H1 (cell line): ENCODE measurements at regions not wholly inside any gene's neighbourhood (a gene's known extent, or its start where the extent isn't known, plus 50 kb on each side); places are given as distances from the start of the nearest gene placed in this dataset.

Experiments used
- CTCF ChIA-PET: fragments of 300-600 bp; sonication (Branson Sonifier 250); formaldehyde crosslinking; loops from one replicate; lab custom pipeline; 2021; ENCODE audit not compliant: partially characterized antibody; lab: Charles Lee
- POLR2A ChIA-PET: fragments of 300-600 bp; sonication (Branson Sonifier 250); formaldehyde crosslinking; loops from one replicate; lab custom pipeline; 2021; ENCODE audit warnings: inconsistent platforms; ENCODE audit not compliant: partially characterized antibody; lab: Charles Lee
- DNase-seq, 2 experiments: peaks; one replicate each; pipeline versions ENCODE4 v3.0.0 to v3.0.0-alpha.2; 2010 to 2022; ENCODE audit warnings: low spot score in 2 of 2, low read depth in 1 of 2, mixed read lengths in 1 of 2
- FAIRE-seq: peaks from 2 replicates; lab custom pipeline; 2011; peaks lifted over from hg19 to GRCh38; lab: Jason Lieb, UNC
- H2AFZ ChIP-seq: 2 replicates; pipeline ENCODE4 v1.8.1; 2012; ENCODE audit warnings: low read length, inconsistent platforms
- H2AK5ac ChIP-seq: 2 replicates; pipeline ENCODE4 v1.6.1; 2013; ENCODE audit warnings: low read depth, low read length
- H2BK120ac ChIP-seq: replicated peaks from 2 replicates; pipeline ENCODE3; 2013; ENCODE audit warnings: low read depth, low read length, inconsistent platforms
- H2BK12ac ChIP-seq: 2 replicates; pipeline ENCODE4 v1.6.1; 2013; ENCODE audit warnings: low read depth, low read length
- H2BK15ac ChIP-seq: 2 replicates; pipeline ENCODE4 v1.6.1; 2013; ENCODE audit warnings: low read length
- H2BK20ac ChIP-seq: 2 replicates; pipeline ENCODE4 v1.6.1; 2013; ENCODE audit warnings: low read length
- H2BK5ac ChIP-seq: 2 replicates; pipeline ENCODE4 v1.6.1; 2013; ENCODE audit warnings: low read depth, low read length
- H3K14ac ChIP-seq: 2 replicates; pipeline ENCODE4 v1.6.1; 2013; ENCODE audit warnings: inconsistent platforms; ENCODE audit not compliant: insufficient read length
- H3K18ac ChIP-seq: 2 replicates; pipeline ENCODE4 v1.6.1; 2013; ENCODE audit warnings: low read length; ENCODE audit errors: extremely low read depth
- H3K23ac ChIP-seq: 2 replicates; pipeline ENCODE4 v1.6.1; 2013; ENCODE audit warnings: inconsistent platforms; ENCODE audit not compliant: insufficient read length
- H3K23me2 ChIP-seq: 2 replicates; pipeline ENCODE4 v1.6.1; 2013; ENCODE audit warnings: low read depth, low read length
- H3K27ac ChIP-seq: 2 replicates; pipeline ENCODE4 v1.6.1; 2011; ENCODE audit warnings: low read depth, low read length, inconsistent platforms
- H3K27me3 ChIP-seq, 4 experiments: replicated peaks in 1 of 4; 1 replicate in 1 of 4; 2 replicates in 3 of 4; pipeline versions ENCODE4 v1.6.1 to v1.8.1; 2011 to 2013; ENCODE audit warnings: low read length in 3 of 4, mild to moderate bottlenecking in 3 of 4, inconsistent platforms in 2 of 4, mixed read lengths in 2 of 4, moderate library complexity in 1 of 4; ENCODE audit not compliant: control insufficient read depth in 3 of 4, insufficient read depth in 3 of 4; ENCODE audit errors: extremely low read depth in 1 of 4
- H3K36me3 ChIP-seq, 4 experiments: 2 replicates each; pipeline versions ENCODE4 v1.6.1 to v1.8.1; 2011 to 2013; ENCODE audit warnings: mild to moderate bottlenecking in 4 of 4, low read length in 3 of 4, moderate library complexity in 2 of 4, control low read depth in 1 of 4, inconsistent platforms in 1 of 4; ENCODE audit not compliant: insufficient read depth in 4 of 4, control insufficient read depth in 2 of 4
- H3K4ac ChIP-seq: replicated peaks from 2 replicates; pipeline ENCODE3; 2013; ENCODE audit warnings: low read length, low read depth, mixed read lengths, inconsistent platforms; ENCODE audit not compliant: insufficient read length
- H3K4me1 ChIP-seq, 4 experiments: replicated peaks in 1 of 4; 1 replicate in 1 of 4; 2 replicates in 3 of 4; pipeline versions ENCODE4 v1.6.1 to v1.8.1; 2011 to 2013; ENCODE audit warnings: low read length in 3 of 4, inconsistent platforms in 2 of 4, mixed read lengths in 1 of 4; ENCODE audit not compliant: insufficient read depth in 4 of 4, control insufficient read depth in 3 of 4
- H3K4me2 ChIP-seq, 2 experiments: 2 replicates each; pipeline versions ENCODE4 v1.6.1 to v1.8.1; 2011 to 2013; ENCODE audit warnings: low read depth in 2 of 2, low read length in 2 of 2, control low read depth in 1 of 2, inconsistent platforms in 1 of 2, mild to moderate bottlenecking in 1 of 2; ENCODE audit not compliant: insufficient read depth in 1 of 2
- H3K4me3 ChIP-seq, 4 experiments: fragments of 200-600, 300-600 bp in 1 of 4; sonication (generic), shearing (Covaris generic), sonication (Bioruptor Twin) in 1 of 4; 2 replicates each; pipeline versions ENCODE4 v1.5.1 to v1.8.1; 2011 to 2016; ENCODE audit warnings: low read length in 4 of 4, low read depth in 3 of 4, control low read depth in 2 of 4, inconsistent platforms in 2 of 4, mild to moderate bottlenecking in 2 of 4, mixed read lengths in 1 of 4, moderate library complexity in 1 of 4; ENCODE audit not compliant: insufficient read depth in 2 of 4; ENCODE audit errors: extremely low read depth in 1 of 4
- H3K56ac ChIP-seq: replicated peaks from 2 replicates; pipeline ENCODE3; 2013; ENCODE audit warnings: low read depth, mild to moderate bottlenecking, mixed read lengths, low read length, inconsistent platforms; ENCODE audit not compliant: insufficient read length
- H3K79me1 ChIP-seq: 2 replicates; pipeline ENCODE4 v1.6.1; 2013; ENCODE audit warnings: low read depth, low read length, control low read depth
- H3K79me2 ChIP-seq, 2 experiments: 2 replicates each; pipeline versions ENCODE4 v1.6.1 to v1.8.1; 2012 to 2013; ENCODE audit warnings: low read length in 2 of 2, mild to moderate bottlenecking in 2 of 2, inconsistent platforms in 1 of 2; ENCODE audit not compliant: insufficient read depth in 2 of 2, control insufficient read depth in 1 of 2
- H3K9ac ChIP-seq, 4 experiments: replicated peaks in 1 of 4; 1 replicate in 1 of 4; 2 replicates in 3 of 4; pipeline versions ENCODE4 v1.6.1 to v1.8.1; 2011 to 2013; ENCODE audit warnings: low read depth in 3 of 4, low read length in 3 of 4, control low read depth in 2 of 4, mild to moderate bottlenecking in 2 of 4, moderate library complexity in 2 of 4, inconsistent platforms in 1 of 4; ENCODE audit errors: extremely low read depth in 1 of 4
- H3K9me3 ChIP-seq, 2 experiments: 2 replicates each; pipeline versions ENCODE4 v1.6.1 to v1.8.1; 2012 to 2013; ENCODE audit warnings: mild to moderate bottlenecking in 2 of 2, moderate library complexity in 2 of 2, control low read depth in 1 of 2, inconsistent platforms in 1 of 2, low read depth in 1 of 2, low read length in 1 of 2, mixed read lengths in 1 of 2; ENCODE audit not compliant: insufficient read depth in 2 of 2
- H4K20me1 ChIP-seq, 2 experiments: replicated peaks in 1 of 2; 2 replicates each; pipeline versions ENCODE3 to v1.8.1; 2011 to 2013; ENCODE audit warnings: inconsistent platforms in 2 of 2, low read length in 2 of 2, mild to moderate bottlenecking in 1 of 2; ENCODE audit not compliant: insufficient read depth in 2 of 2, control insufficient read depth in 1 of 2
- H4K5ac ChIP-seq: 2 replicates; pipeline ENCODE4 v1.6.1; 2013; ENCODE audit warnings: low read length, low read depth, mixed read lengths, inconsistent platforms; ENCODE audit not compliant: insufficient read length
- H4K8ac ChIP-seq: 2 replicates; pipeline ENCODE4 v1.8.0; 2013; ENCODE audit warnings: mild to moderate bottlenecking, moderate library complexity, low read length, inconsistent platforms; ENCODE audit not compliant: insufficient read depth; ENCODE audit errors: extremely low read depth
- H4K91ac ChIP-seq: replicated peaks from 2 replicates; pipeline ENCODE3; 2013; ENCODE audit warnings: low read length, mixed read lengths, inconsistent platforms; ENCODE audit not compliant: insufficient read length
- BRCA1 ChIP-seq: IDR thresholded peaks from 2 replicates; pipeline ENCODE4 v1.6.1; 2012; ENCODE audit warnings: low read depth, low read length, improper control_type of control experiment
- POU5F1 ChIP-seq: IDR thresholded peaks from 2 replicates; pipeline ENCODE4 v1.6.1; 2011; ENCODE audit warnings: low read depth, mild to moderate bottlenecking, low read length, moderate library complexity
- WGBS, 2 experiments: shearing (Covaris generic) in 1 of 2; methylation state at CpG; one replicate each; pipeline versions ENCODE4 v1.1.6 to v1.1.7; 2013 to 2015; ENCODE audit warnings: low lambda C conversion rate in 2 of 2, mixed read lengths in 2 of 2, inconsistent platforms in 1 of 2, low coverage in 1 of 2, missing lambda C conversion rate in 1 of 2; ENCODE audit not compliant: insufficient replicate concordance in 2 of 2, insufficient coverage in 1 of 2, insufficient read length in 1 of 2; ENCODE audit errors: extremely low coverage in 1 of 2, missing lambda C conversion rate in 1 of 2; 5-methylcytosine and 5-hydroxymethylcytosine counted together
- TF ChIP-seq, protein P1 (sequence below): IDR thresholded peaks from 2 replicates; pipeline ENCODE4 v1.6.1; 2012; ENCODE audit warnings: inconsistent platforms

DNA sequence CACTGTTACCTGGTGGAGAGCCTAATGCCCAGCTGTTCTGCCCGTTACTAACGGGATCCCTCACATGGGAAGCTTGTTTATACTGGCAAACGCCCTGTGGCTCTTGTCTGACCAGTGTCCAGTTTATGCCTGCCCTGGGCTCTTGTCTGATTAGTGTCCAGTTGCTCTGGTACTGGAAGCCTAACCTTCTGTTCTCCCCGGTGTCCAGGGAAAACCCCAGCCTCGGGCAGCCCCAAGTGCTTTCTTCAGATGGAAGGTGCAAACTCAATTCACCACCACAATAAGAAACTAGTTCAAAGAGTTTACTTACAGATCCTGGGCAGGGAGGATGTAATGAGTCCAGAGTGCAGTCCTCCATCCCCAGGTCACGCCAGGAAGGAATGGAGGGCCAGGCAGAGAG, 148.4 kb downstream of the TBXT start:
- no peaks in the 10 kb centered on the region for H3K23me2 ChIP-seq
- no peak overlapping the region for H2BK120ac ChIP-seq
- no peaks in the 10 kb centered on the region for H3K79me2 ChIP-seq
- H3K56ac ChIP-seq: no peak overlapping the region
- POLR2A ChIA-PET: no interaction called here
- no peak overlapping the region for H2AFZ ChIP-seq
- no peak overlapping the region for H2BK12ac ChIP-seq
- H3K79me1 ChIP-seq: no peaks in the 10 kb centered on the region
- no peaks in the 10 kb centered on the region for H3K27me3 ChIP-seq
- H3K9ac ChIP-seq: no peak overlapping the region
- 95% methylated on average over 6 of the region's 6 CpGs; no CpG with 5 or more reads in 1 of the 2 experiments for WGBS, 2 experiments
- no peak overlapping the region for H2BK20ac ChIP-seq
- no peak overlapping the region for H3K23ac ChIP-seq
- FAIRE-seq (no peak), DNase-seq (no peak)
- no peak overlapping the region for H3K4me3 ChIP-seq
- no peak overlapping the region for H2BK5ac ChIP-seq
- no peak overlapping the region for H3K4ac ChIP-seq
- no peak overlapping the region for H3K27ac ChIP-seq
- H3K14ac ChIP-seq: no peak overlapping the region
- H4K8ac ChIP-seq: no peak overlapping the region
- H3K4me2 ChIP-seq: no peak overlapping the region
- TF ChIP-seq POU5F1: no peak
- TF ChIP-seq BRCA1: no peak
- TF ChIP-seq, protein P1, sequence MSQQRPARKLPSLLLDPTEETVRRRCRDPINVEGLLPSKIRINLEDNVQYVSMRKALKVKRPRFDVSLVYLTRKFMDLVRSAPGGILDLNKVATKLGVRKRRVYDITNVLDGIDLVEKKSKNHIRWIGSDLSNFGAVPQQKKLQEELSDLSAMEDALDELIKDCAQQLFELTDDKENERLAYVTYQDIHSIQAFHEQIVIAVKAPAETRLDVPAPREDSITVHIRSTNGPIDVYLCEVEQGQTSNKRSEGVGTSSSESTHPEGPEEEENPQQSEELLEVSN: no peak
- no peak overlapping the region for H4K91ac ChIP-seq
- peaks cover 0 to 4% of the 10 kb centered on the region in 2 experiments; a peak in 1 of 4 replicates for H3K9me3 ChIP-seq
- CTCF ChIA-PET: interaction anchor here (0.7 kb wide), 1 partner anchor 183 kb away, joined by 3 read pairs; no protein-coding TSS in a partner anchor
- no peak overlapping the region for H3K18ac ChIP-seq
- H4K5ac ChIP-seq: no peak overlapping the region
- no peak overlapping the region for H2AK5ac ChIP-seq
- H4K20me1 ChIP-seq: no peaks in the 10 kb centered on the region
- H3K4me1 ChIP-seq: no peaks in the 10 kb centered on the region
- H2BK15ac ChIP-seq: no peak overlapping the region
- no peaks in the 10 kb centered on the region for H3K36me3 ChIP-seq
